Fibroblast of pulmonary artery (primary cell): ENCODE measurements at regions not wholly inside any gene's neighbourhood (a gene's known extent, or its start where the extent isn't known, plus 50 kb on each side); places are given as distances from the start of the nearest gene placed in this dataset.

Experiments used
- DNase-seq: peaks from one replicate; pipeline ENCODE4 v3.0.0-alpha.2; 2010; ENCODE audit warnings: low read depth
- H3K4me3 ChIP-seq: replicated peaks from 2 replicates; pipeline ENCODE4 v1.5.1; 2011; ENCODE audit warnings: low read depth, mild to moderate bottlenecking, control low read depth, low read length, moderate library complexity
- TF ChIP-seq, protein P1 (sequence below): IDR thresholded peaks from 2 replicates; pipeline ENCODE4 v1.5.1; 2011; ENCODE audit warnings: mild to moderate bottlenecking, control low read depth, low read length, inconsistent platforms; ENCODE audit errors: missing control alignments

DNA sequence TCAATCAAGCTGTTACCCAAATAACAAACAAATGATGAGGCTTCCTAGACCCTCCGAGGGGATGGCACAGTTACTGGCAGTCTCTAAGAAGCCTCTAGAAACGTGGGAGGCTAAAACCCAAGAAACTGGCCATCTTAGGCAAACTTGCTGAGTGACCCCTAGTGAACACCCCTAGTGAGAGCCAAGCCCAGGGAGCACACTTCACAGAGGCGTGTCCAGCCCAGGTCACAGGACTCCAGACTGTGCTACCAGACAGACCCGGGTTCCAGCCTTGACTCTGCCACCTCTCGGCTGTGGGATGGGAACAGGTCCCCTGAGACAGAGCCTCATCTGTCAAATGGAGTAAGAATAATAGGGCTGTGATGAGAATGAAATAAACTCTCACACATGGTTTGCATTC is 83.5 kb upstream of the ASAP2 start:
- DNase-seq, result no peak
- H3K4me3 ChIP-seq, result no peak overlapping the region
- TF ChIP-seq, protein P1, sequence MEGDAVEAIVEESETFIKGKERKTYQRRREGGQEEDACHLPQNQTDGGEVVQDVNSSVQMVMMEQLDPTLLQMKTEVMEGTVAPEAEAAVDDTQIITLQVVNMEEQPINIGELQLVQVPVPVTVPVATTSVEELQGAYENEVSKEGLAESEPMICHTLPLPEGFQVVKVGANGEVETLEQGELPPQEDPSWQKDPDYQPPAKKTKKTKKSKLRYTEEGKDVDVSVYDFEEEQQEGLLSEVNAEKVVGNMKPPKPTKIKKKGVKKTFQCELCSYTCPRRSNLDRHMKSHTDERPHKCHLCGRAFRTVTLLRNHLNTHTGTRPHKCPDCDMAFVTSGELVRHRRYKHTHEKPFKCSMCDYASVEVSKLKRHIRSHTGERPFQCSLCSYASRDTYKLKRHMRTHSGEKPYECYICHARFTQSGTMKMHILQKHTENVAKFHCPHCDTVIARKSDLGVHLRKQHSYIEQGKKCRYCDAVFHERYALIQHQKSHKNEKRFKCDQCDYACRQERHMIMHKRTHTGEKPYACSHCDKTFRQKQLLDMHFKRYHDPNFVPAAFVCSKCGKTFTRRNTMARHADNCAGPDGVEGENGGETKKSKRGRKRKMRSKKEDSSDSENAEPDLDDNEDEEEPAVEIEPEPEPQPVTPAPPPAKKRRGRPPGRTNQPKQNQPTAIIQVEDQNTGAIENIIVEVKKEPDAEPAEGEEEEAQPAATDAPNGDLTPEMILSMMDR, result no peak

DNA sequence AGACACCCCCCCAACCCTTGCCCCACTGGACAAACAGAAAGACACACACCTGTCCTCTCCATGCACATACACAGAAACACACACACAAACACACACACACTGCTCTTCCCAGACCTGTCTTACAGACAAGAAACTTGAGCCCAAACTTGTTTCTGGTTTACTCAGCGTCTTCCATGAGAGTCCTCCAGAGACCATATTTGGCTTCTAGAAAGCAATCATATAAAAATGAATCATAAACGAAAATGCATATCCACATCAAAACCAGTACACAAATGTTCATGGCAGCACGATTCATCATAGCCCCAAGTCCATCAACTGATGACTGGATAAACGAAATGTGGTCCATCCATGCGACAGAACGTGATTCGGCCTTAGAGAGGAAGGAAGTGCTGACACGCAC is 84.2 kb upstream of the ASAP2 start:
- no peak for DNase-seq
- TF ChIP-seq, protein P1, result no peak
- no peak overlapping the region for H3K4me3 ChIP-seq

DNA sequence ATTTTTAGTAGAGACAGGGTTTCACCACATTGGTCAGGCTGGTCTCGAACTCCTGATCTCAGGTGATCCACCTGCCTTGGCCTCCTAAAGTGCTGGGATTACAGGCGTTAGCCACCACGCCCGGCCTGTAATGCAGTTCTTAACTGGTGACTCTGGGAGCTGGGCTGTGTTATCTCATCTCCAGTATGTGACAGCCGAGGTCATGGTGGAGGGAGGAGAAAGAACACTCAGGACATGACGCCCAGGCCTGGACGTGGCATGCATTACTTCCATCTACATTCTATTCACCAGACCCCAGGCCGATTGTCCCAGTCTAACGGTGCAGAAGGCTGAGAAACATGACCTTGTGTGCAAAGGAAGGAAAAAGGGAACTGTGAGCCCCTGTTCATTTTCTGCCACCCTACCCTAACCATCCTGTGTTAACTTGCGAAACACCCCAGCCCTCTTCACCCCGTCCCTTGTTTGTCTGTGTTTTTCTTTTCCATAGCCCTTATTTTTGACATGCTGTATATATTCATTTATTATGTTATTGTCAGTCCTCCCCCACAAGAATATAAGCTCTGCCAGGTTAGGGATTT is 88.1 kb upstream of the ASAP2 start:
- DNase-seq, result no peak
- H3K4me3 ChIP-seq, result no peak overlapping the region
- TF ChIP-seq, protein P1, result no peak

DNA sequence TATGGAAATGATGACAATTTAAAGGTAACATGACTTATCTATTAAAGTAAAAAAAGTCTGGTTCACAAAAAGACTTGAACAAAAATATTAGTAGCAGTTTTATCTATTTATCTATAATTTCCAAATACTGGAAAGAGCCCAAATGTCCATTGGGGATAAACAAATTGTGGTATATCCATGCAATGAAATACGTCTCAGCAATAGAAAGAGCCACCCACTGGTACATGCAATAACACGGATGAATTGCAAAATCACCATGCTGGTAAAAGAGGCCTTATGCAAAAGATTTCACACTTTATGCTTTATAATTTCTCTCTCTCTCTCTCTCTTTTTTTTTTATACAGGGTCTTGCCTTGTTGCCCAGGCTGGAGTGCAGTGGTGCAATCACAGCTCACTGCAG is 91.4 kb upstream of the ASAP2 start:
- DNase-seq, result no peak
- TF ChIP-seq, protein P1, result no peak
- no peak overlapping the region for H3K4me3 ChIP-seq

DNA sequence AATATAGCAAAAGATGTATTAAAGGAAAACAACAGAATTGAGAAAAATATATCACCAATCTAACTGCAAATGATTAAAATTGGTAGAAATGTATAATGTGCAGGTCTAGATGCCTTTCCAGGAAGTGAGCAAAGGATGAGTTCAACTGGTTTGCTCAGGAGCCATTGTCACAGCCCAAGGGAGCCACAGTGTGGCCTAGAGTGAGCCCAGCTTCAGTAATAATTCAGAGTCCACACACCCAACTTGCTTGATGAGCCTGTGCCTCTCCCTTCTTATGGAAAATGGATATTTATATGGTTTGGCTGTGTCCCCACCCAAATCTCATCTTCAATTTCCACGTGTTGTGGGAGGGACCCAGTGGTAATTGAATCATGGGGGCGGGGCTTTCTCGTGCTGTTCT is 92.2 kb upstream of the ASAP2 start:
- DNase-seq, result no peak
- TF ChIP-seq, protein P1, result peak; percentile 1
- H3K4me3 ChIP-seq, result no peak overlapping the region

DNA sequence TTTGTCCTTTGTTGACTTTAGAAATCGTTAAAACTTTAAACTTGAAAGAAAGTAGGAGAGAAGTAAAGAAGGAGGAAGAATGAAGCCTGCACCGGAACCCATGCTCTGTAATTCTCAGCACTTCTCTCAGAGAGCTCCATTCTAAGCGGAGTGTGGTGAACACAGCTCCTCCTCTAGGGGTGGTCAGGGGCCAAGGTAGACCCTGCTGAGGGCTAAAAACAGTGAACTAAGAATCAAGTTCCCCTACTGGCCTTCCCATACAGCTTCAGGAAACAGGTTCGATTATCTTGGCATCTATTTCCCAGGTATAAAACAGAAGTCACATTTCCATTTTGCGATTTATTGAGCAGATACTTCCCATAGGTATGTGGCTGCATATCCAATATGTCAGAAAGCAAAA is 92.7 kb upstream of the ASAP2 start:
- H3K4me3 ChIP-seq, result no peak overlapping the region
- TF ChIP-seq, protein P1, result no peak
- no peak for DNase-seq

DNA sequence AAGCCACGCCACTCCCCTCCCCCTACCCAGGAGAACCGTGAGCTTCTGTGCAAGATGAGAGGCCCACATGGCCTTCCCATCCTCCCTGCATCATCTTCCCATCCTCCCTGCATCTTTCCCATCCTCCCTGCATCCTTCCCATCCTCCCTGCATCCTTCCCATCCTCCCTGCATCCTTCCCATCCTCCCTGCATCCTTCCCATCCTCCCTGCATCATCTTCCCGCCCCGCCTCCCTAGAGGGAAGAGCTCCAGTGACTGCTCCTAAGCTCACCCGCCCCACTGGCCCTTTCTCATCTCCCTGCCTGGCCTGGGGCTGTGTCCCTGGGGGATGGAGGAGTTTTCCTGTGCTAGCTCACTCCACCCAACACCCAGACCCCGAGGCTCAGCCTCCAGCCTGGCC is 93.3 kb upstream of the ASAP2 start:
- H3K4me3 ChIP-seq, result no peak overlapping the region
- TF ChIP-seq, protein P1, result no peak
- DNase-seq, result no peak
